ENCODE measurements at regions not wholly inside any gene's neighbourhood (a gene's known extent, or its start where the extent isn't known, plus 50 kb on each side); places are given as distances from the start of the nearest gene placed in this dataset.
"Not testable (repeated sequence)": the region's sequence is repeated elsewhere in the genome, so short reads cannot be mapped to it uniquely, and the experiment has no call there.

DNA sequence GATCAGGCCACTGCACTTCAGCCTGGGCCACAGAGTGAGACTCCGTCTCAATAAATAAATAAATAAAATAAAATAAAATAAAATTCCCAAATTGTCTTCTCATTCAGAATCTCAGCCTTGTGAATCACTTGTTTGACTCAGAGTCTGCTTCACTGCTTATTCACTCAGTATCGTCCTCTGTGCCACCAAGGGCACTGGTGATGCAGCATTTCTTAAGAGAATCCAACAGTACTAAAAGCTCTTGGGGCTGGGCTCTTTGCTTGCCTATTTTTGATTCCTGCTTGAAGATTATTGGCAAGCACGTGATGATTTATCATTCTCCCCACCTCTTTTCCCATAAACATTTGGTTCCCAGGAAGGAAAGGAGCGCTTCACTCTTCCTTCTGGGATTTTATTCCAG is 54.8 kb upstream of the HMGB1 start:
- DNase-seq (ENCODE audit: low read depth), result peak; percentile 65

DNA sequence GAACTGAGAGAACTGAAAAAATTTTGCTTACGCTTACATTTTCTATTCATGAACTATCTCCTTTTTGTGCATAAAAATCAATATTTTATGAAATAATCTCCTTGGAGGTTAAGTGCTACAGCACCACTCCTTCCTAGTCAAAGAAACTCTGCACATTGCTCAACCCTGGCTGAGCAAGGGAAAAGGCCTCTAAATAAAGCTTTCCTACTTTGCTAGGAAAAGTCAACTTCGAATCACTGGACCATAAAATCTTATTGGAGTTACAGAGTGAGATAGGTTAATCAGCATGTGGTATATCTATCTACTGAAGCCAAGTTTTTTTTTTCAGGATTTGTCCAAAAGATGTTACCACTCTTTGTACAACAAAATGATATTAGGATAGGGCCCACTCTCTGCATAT is 57.5 kb upstream of the HMGB1 start:
- no peak for DNase-seq (ENCODE audit: low read depth)

DNA sequence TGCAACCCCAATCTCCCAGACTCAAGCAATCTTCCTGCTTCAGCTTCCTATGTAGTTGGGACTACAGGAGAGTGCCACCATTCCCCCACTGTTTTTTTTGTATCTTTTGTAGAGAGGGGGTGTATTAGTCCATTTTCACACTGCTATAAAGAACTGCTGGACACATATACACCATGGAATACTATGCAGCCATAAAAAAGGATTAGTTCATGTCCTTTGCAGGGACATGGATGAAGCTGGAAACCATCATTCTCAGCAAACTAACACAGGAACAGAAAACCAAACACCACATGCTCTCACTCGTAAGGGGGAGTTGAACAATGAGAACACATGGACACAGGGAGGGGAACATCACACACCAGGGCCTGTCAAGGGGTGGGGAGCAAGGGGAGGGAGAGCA is 58.1 kb upstream of the HMGB1 start:
- not testable (repeated sequence) for DNase-seq (ENCODE audit: low read depth)

DNA sequence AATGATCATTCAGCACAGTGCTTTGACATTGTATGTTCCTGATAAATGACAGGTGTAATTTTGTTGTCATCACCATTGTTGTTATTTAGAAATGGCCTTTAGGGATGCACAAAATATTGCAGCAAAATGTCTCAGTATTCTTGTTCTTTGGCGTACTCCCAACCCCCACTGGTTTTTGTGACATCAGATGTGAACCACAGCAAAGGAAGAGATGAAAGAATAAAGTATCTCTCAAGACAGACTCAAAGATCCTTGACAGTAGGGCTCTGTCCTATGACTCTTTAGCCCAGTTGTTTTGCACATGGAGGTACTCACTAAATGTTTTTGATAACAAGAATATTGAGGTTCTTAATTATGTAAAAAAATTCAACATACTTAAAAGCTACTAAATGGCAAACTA is 59.5 kb upstream of the HMGB1 start:
- not testable (repeated sequence) for DNase-seq (ENCODE audit: low read depth)

GRCh38 chr13:30526612-30527495 is 61.1 kb upstream of the HMGB1 start:
- peak; percentile 46 for DNase-seq (ENCODE audit: low read depth)

DNA sequence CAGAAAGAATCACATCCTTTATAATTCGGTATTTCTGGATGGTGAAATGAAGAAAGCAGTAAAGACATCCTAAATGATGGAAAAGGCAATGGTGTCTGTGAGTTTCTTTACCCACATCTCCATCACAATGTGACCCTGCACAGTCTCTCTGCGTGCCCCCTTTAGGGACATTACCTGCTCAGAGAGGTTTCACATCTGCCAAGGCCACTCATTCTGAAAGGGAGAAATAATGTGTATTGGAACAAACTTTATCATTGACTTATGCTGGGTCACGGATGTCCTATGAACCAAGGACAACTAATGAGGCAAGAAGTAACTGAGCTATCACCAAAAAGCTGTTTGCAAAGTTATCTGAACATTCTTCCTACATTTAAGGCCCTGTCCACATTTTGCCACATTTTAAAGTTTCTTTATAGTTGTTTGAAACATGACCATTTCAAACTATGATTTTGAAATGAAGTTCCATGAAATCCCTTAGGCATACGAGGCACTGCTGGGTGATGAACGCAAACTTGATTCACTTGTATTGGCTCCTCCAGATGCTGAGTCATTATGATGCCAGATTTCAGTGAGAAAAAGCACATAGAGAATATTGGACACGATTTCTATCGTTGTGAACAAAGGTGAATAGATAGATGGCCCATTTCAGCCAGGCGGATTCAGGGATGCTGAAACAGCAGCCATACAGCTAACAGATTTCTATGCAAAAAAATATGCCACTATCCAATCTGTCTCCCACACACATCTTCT is 63.5 kb upstream of the HMGB1 start:
- DNase-seq (ENCODE audit: low read depth), result no peak

DNA sequence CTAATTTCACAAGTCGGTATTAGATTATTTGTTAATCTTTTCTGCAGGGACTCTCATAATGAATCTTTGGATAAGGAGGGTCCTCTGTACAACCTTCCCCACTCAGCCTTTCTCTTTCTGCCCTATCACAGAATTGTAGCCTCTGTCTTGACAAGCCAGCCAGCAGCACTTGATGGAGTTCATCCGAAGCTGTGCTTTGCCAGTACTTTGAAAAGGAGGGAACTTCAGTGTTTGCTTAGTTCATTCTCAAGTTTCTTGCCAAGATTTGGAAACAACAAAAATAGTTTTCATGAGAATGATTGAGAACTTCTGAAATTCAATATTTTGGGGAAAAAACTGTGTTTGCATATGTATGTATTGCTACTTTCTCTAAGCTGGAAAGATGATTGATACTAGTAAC is 69.3 kb upstream of the HMGB1 start:
- DNase-seq (ENCODE audit: low read depth), result no peak

DNA sequence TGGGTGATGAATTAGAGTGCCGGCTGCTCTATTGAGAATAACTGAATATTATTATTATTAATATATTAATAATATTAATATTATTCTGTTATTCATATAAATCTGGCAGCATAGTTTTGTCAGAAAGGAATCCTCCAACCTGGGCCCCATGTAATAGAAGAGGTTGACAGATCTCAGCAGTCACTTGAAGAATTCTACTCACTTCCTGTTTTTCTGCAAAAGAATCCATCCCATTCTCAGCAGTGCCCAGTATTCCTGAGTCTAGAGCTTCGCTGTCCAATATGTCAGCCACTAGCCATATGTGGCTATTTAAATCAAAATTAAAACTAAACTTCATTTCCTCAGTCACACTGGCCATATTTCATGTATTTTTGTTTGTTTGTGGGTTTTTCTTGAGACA is 72.4 kb upstream of the USPL1 start:
- no peak for DNase-seq (ENCODE audit: low read depth)

- DNase-seq (ENCODE audit: low read depth), result not testable (repeated sequence)
These were observed 69.7 kb upstream of the USPL1 start for GRCh38 chr13:30548046-30548445.

DNA sequence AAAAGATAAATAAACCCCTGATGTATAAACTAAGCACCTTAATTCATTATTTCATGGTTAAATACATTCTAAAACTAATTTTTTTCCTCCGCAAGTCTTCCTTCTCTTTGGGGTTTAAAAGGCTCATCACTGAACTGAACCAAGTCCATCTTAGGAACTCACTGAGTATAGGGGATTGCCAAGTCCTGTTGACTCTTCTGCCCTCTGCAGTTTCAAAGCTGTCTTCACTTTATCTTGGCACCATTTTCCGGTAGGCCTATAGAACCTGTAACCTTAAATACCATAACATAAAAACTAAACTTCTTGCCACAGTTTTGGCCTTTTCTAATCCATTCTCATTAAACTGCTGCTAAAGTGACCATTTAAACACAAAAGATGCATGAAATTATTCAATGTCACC is 66.5 kb upstream of the USPL1 start:
- peak; percentile 55 for DNase-seq (ENCODE audit: low read depth)

DNA sequence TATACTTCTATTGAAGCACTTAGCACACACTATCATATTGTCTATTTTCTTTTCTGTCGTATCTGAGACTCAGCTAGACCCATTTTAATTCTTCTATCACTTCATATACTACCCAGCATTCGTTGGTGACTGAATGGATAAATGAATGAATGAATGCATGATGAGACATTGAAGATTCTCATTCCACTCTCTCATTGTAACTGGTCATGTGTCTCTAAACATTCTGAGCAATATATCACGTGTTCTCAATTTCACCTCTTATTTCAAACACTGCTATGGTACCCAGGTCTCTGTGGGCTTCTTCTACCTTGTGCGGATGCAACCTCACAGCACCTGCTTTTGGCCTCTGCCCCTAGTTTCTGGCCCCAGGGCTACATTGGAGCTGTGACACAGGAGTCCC is 65.2 kb upstream of the USPL1 start:
- no peak for DNase-seq (ENCODE audit: low read depth)

DNA sequence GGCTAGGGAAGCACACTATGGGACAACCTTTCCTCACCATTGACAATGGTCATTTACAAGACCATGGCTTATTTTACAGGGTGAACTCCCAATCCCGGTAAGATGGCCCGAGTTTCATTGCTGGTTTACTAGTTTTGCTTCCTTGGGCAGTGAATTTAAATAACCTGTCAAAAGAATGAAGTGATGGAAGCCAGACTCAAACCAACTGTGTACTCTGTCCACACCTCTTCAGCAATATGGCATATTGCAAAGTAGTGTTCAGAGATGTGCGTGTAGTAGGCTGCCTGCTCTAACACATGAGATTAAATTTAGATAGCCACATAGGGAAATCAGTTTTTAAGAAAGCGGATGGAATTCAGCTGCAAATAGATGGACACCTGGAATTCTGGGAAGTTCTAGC is 58.4 kb upstream of the USPL1 start:
- no peak for DNase-seq (ENCODE audit: low read depth)

GRCh38 chr13:30560212-30560611 is 57.5 kb upstream of the USPL1 start:
- DNase-seq (ENCODE audit: low read depth), result no peak

DNA sequence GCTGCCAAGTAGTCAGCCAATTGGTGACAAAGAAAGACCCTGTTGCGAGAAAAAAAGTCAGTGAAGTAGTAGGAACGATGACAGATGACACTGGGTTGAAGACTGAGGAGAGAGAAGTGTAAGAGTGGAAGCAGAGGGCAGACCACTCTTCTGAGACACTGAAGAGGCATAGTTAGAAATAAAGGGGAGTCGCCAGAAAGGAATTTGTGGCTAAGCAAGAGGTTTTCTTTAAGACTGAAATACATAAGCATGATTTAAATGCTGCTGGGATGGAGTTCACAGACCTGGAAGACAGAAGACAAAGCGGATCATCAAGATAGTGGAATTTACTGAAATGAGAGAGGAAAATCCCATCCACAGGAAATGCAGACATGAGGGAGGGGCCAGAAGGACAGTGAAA is 56.2 kb upstream of the USPL1 start:
- DNase-seq (ENCODE audit: low read depth), result peak; percentile 73

GRCh38 chr13:30564489-30564888 is 53.2 kb upstream of the USPL1 start:
- no peak for DNase-seq (ENCODE audit: low read depth)

DNA sequence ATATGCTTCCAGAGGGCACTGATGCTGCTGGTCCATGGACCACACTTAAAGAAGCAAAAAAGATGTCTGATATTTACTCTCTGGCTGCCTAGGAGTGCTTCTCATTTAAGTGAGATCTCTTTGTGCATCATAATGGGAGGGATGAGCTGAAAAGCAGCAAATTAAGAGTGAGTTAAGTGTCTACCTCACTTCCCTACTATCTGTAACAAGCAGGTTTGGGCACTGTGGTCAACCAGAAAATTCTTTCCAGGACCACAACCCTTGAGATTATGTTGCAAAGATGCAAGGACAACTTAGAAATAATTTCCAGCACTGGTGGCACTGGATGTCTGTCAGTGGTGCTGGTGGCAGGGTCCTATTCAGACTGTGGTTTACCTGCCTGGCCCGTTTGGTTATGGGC is 52.1 kb upstream of the USPL1 start:
- no peak for DNase-seq (ENCODE audit: low read depth)

DNA sequence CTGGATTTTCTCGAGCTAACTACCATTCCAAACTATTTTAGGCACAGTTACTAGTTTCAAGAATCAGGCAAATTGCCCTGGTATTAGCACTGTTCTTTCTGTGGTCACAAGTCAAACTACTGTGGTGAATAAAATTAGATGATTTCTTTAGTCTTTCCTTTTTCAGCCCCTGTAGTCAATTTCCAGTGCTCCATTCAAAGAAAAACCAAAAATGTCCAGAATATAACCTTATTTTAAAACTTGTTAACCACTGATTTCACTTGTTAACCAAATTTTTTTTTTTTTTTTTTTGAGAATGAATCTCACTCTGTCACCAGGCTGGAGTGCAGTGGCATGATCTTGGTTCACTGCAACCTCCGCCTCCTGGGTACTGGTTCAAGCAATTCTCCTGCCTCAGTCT is 50.6 kb upstream of the USPL1 start:
- DNase-seq (ENCODE audit: low read depth), result peak; percentile 43

All from EH (cell line).